GM18505 (cell line): ENCODE measurements at regions not wholly inside any gene's neighbourhood (a gene's known extent, or its start where the extent isn't known, plus 50 kb on each side); places are given as distances from the start of the nearest gene placed in this dataset.
"Not testable (repeated sequence)": the region's sequence is repeated elsewhere in the genome, so short reads cannot be mapped to it uniquely, and the experiment has no call there.

Experiments
- ATAC-seq: cut with Tn5 transposase; IDR thresholded peaks from one replicate; pipeline ENCODE4 v1.9.1; 2021; ENCODE audit not compliant: unreplicated experiment
- POLR2A ChIP-seq: IDR thresholded peaks from 4 replicates; pipeline ENCODE4 v1.6.1; 2011; ENCODE audit warnings: borderline replicate concordance; ENCODE audit not compliant: insufficient read depth, insufficient read length; ENCODE audit errors: extremely low read depth

- ATAC-seq = no peak
- TF ChIP-seq POLR2A = no peak
Observed at GRCh38 chr14:105876829-105877228, 350.4 kb downstream of the TMEM121 start.

GRCh38 chr14:105877645-105878044 is 351.3 kb downstream of the TMEM121 start:
- ATAC-seq = no peak
- no peak for TF ChIP-seq POLR2A

GRCh38 chr14:105878125-105878524 is 351.7 kb downstream of the TMEM121 start:
- TF ChIP-seq POLR2A = peak; percentile 38
- no peak for ATAC-seq

- TF ChIP-seq POLR2A = no peak
- no peak for ATAC-seq
Observed at GRCh38 chr14:105878554-105878953, 352.2 kb downstream of the TMEM121 start.

GRCh38 chr14:105879503-105879866 is 353.1 kb downstream of the TMEM121 start:
- no peak for TF ChIP-seq POLR2A
- no peak for ATAC-seq

GRCh38 chr14:105879867-105880561 is 353.6 kb downstream of the TMEM121 start:
- TF ChIP-seq POLR2A = no peak
- ATAC-seq = no peak

GRCh38 chr14:105880616-105881015 is 354.2 kb downstream of the TMEM121 start:
- no peak for ATAC-seq
- TF ChIP-seq POLR2A = no peak

- ATAC-seq = no peak
Observed at GRCh38 chr14:105881021-105881930, 354.9 kb downstream of the TMEM121 start.

GRCh38 chr14:105882011-105882410 is 355.6 kb downstream of the TMEM121 start:
- ATAC-seq = not testable (repeated sequence)

More at GRCh38 chr14:105881021-105881930, 354.9 kb downstream of the TMEM121 start:
- TF ChIP-seq POLR2A = no peak

- no peak for ATAC-seq
- TF ChIP-seq POLR2A = no peak
Observed at GRCh38 chr14:105882626-105883025, 356.2 kb downstream of the TMEM121 start.

GRCh38 chr14:105883066-105884005 is 357.0 kb downstream of the TMEM121 start:
- TF ChIP-seq POLR2A = no peak
- ATAC-seq = no peak

GRCh38 chr14:105884192-105884807 is 357.9 kb downstream of the TMEM121 start:
- ATAC-seq = not testable (repeated sequence)

GRCh38 chr14:105884808-105885281 is 358.5 kb downstream of the TMEM121 start:
- no peak for TF ChIP-seq POLR2A
- no peak for ATAC-seq
